Suprapubic skin (tissue), 4 donors: ENCODE measurements at regions not wholly inside any gene's neighbourhood (a gene's known extent, or its start where the extent isn't known, plus 50 kb on each side); places are given as distances from the start of the nearest gene placed in this dataset.

Experiments
- DNase-seq, 2 donors: peaks; one replicate each; pipeline ENCODE4 v3.0.0-alpha.2; 2019; ENCODE audit warnings: low spot score in 2 of 2
- H3K27ac ChIP-seq: fragments of 200-600 bp; sonication (generic); one replicate; pipeline ENCODE4 v1.5.1; 2019
- H3K27me3 ChIP-seq: fragments of 200-600 bp; sonication (generic); one replicate; pipeline ENCODE4 v1.5.1; 2019
- H3K36me3 ChIP-seq: fragments of 200-600 bp; sonication (generic); one replicate; pipeline ENCODE4 v1.5.1; 2019
- H3K4me1 ChIP-seq: fragments of 200-600 bp; sonication (generic); one replicate; pipeline ENCODE4 v1.5.1; 2019
- H3K4me3 ChIP-seq: fragments of 200-600 bp; sonication (generic); one replicate; pipeline ENCODE4 v1.5.1; 2019; ENCODE audit warnings: mild to moderate bottlenecking
- H3K9me3 ChIP-seq: fragments of 200-600 bp; sonication (generic); one replicate; pipeline ENCODE4 v1.5.1; 2019
- CTCF ChIP-seq, 2 donors: fragments of 200-600 bp in 1 of 2; fragments of 450-650 bp in 1 of 2; sonication (generic) in 1 of 2; IDR thresholded peaks; one replicate each; pipeline ENCODE4 v1.5.1; 2016 to 2019; ENCODE audit warnings: antibody characterized with exemption in 2 of 2, mild to moderate bottlenecking in 1 of 2, moderate library complexity in 1 of 2
- EP300 ChIP-seq: sonication (generic); formaldehyde crosslinking; IDR thresholded peaks from one replicate; pipeline ENCODE4 v1.6.1; 2017; ENCODE audit warnings: antibody characterized with exemption
- POLR2A ChIP-seq, 2 donors: fragments of 450-650 bp; IDR thresholded peaks; one replicate each; pipeline ENCODE4 v1.6.1; 2017; ENCODE audit warnings: antibody characterized with exemption in 2 of 2, mild to moderate bottlenecking in 2 of 2, moderate library complexity in 2 of 2
- POLR2AphosphoS5 ChIP-seq, 3 donors: sonication (generic); formaldehyde crosslinking; IDR thresholded peaks; one replicate each; pipeline ENCODE4 v1.6.1; 2017; ENCODE audit warnings: antibody characterized with exemption in 3 of 3
- WGBS: methylation state at CpG from one replicate; pipeline ENCODE4 v1.1.5; 2018; 5-methylcytosine and 5-hydroxymethylcytosine counted together

DNA sequence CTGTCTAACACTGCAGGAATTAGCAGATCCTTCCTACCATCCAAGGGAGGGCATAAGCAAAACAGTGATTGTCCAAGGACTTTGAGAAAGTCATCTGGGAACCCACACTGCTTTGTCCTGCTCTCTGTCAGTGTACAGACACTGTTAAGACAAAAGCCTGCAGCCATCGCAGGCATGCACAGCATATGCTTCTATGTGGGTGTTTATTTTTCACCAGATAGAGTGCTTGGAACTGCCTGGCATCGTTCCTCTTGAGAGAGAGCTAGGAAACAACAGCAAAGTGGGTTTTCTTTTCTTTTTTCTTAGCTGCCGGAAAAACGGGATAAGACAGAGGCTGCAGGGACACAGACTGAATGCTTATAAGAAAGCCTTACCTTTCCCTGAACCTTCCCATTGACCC lies 212.3 kb downstream of the ICE1 start:
- Histone ChIP-seq H3K27ac (no peak overlapping the region), H3K27me3 (no peaks in the 10 kb centered on the region), H3K4me1 (no peaks in the 10 kb centered on the region), H3K4me3 (no peak overlapping the region), H3K36me3 (no peaks in the 10 kb centered on the region), H3K9me3 (no peaks in the 10 kb centered on the region)
- no peak for DNase-seq
- no peak for TF ChIP-seq CTCF (IDR thresholded peaks at IDR 0.05)
- no peak for TF ChIP-seq POLR2AphosphoS5 (IDR thresholded peaks at IDR 0.05)
- TF ChIP-seq EP300 = no peak
- no peak for TF ChIP-seq POLR2A (IDR thresholded peaks at IDR 0.05)
- 63% methylated on average over 4 of the region's 4 CpGs for WGBS

- TF ChIP-seq POLR2AphosphoS5 (IDR thresholded peaks at IDR 0.05) = no peak
- TF ChIP-seq CTCF (IDR thresholded peaks at IDR 0.05) = no peak
- TF ChIP-seq EP300 = no peak
- TF ChIP-seq POLR2A (IDR thresholded peaks at IDR 0.05) = no peak
- no peaks in the 10 kb centered on the region for H3K4me1 ChIP-seq
- H3K9me3 ChIP-seq = no peaks in the 10 kb centered on the region
- no peaks in the 10 kb centered on the region for H3K36me3 ChIP-seq
- no peak overlapping the region for H3K27ac ChIP-seq
- no peaks in the 10 kb centered on the region for H3K27me3 ChIP-seq
- no peak overlapping the region for H3K4me3 ChIP-seq
- WGBS = 87% methylated on average over 4 of the region's 4 CpGs
- no peak for DNase-seq
Observed at GRCh38 chr5:5633579-5633978, 211.1 kb downstream of the ICE1 start.

GRCh38 chr5:5632678-5633077 lies 210.2 kb downstream of the ICE1 start:
- no peaks in the 10 kb centered on the region for H3K27me3 ChIP-seq
- no peaks in the 10 kb centered on the region for H3K4me1 ChIP-seq
- no peak for DNase-seq
- H3K36me3 ChIP-seq = no peaks in the 10 kb centered on the region
- no peak overlapping the region for H3K4me3 ChIP-seq
- H3K9me3 ChIP-seq = no peaks in the 10 kb centered on the region
- TF ChIP-seq CTCF (IDR thresholded peaks at IDR 0.05) (no peak), POLR2A (IDR thresholded peaks at IDR 0.05) (no peak), EP300 (no peak), POLR2AphosphoS5 (IDR thresholded peaks at IDR 0.05) (no peak)
- WGBS = 94% methylated on average over 2 of the region's 2 CpGs
- H3K27ac ChIP-seq = no peak overlapping the region

DNA sequence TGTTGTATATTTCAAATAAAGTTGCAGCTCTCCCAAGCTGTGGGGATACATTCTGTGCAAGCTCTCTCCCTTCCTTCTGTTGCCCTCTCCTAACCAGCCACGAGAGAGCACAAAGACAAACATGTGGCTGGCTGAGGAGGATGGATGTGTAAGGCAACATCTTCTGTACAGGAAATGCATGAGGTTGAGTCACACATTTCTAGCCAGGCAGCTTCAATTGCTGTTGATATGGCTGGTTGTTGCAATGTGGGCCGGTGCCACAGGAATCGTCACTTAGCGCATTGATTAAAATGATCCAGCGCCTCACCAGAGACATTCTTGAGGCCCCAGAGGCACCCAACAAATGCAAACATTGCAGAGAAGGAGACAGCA lies 207.1 kb downstream of the ICE1 start:
- H3K4me1 ChIP-seq = no peaks in the 10 kb centered on the region
- 81% methylated on average over 5 of the region's 5 CpGs for WGBS

DNA sequence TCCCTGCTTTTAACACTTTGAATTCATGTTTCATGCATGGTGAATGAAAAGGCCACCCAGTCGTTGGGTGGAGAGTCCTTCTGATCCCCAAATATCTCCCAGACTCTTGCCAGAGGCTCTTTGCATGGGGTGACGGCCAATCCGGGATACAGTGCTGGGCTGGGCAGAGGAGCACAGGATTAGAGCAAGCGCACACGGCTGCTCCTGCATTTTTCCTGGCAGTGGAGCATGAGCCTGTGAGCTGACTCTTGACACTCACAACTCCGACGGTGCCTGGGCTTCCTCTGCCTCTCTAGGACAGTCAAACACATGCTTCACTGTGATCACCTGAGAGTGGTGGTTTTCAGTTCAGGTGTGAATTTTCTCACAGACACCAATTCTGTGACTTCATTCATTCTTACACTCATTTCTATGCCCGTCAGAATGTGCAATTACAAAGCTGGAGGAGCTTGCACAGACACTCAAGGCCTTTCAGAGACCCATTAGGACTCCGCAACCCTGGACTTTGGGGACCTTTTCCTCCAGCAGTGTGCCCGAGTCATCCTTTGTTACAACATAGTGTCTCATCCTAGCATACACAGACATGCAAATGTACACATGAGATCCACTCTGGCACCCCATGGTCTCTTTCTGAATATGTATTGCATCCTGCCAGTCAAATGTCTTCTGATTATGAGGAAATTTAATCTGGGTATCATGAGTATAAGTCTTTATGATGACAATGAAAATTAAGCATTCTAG lies 206.6 kb downstream of the ICE1 start:
- 75% methylated on average over 10 of the region's 10 CpGs for WGBS
- H3K4me1 ChIP-seq = no peaks in the 10 kb centered on the region
- H3K36me3 ChIP-seq = no peaks in the 10 kb centered on the region
- no peak for DNase-seq
- TF ChIP-seq EP300 = no peak
- no peak for TF ChIP-seq CTCF (IDR thresholded peaks at IDR 0.05)
- no peak for TF ChIP-seq POLR2A (IDR thresholded peaks at IDR 0.05)
- TF ChIP-seq POLR2AphosphoS5 (IDR thresholded peaks at IDR 0.05) = no peak
- H3K27me3 ChIP-seq = no peaks in the 10 kb centered on the region
- H3K27ac ChIP-seq = no peak overlapping the region
- H3K4me3 ChIP-seq = no peak overlapping the region
- H3K9me3 ChIP-seq = no peaks in the 10 kb centered on the region

More for the DNA sequence above, 207.1 kb downstream of the ICE1 start:
- no peaks in the 10 kb centered on the region for H3K27me3 ChIP-seq
- H3K27ac ChIP-seq = no peak overlapping the region
- no peaks in the 10 kb centered on the region for H3K36me3 ChIP-seq
- H3K4me3 ChIP-seq = no peak overlapping the region
- TF ChIP-seq POLR2A (IDR thresholded peaks at IDR 0.05) (no peak), EP300 (no peak), POLR2AphosphoS5 (IDR thresholded peaks at IDR 0.05) (no peak), CTCF (IDR thresholded peaks at IDR 0.05) (no peak)
- DNase-seq = no peak
- no peaks in the 10 kb centered on the region for H3K9me3 ChIP-seq
